ENCODE measurements at regions not wholly inside any gene's neighbourhood (a gene's known extent, or its start where the extent isn't known, plus 50 kb on each side); places are given as distances from the start of the nearest gene placed in this dataset.

DNA sequence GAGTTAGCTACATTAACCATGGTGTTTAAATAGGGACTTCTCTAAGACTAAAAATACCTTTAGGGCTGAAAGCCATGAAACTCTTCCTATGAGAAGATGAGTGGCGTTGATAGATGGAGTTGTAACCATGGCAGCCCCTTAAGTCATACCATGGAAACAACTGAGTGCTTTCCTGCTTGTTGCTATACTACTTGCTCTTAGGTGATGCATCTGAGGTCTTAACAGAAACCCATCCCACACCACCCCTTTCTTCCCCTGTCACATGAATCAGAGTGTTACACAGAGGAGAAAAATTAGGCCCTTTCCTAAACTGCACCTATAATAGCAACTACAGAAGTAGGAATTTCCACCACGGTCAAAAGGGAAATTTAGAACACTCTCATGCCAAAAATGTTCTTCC is 64.3 kb upstream of the ZC3H12C start:
- TF ChIP-seq, protein P1, sequence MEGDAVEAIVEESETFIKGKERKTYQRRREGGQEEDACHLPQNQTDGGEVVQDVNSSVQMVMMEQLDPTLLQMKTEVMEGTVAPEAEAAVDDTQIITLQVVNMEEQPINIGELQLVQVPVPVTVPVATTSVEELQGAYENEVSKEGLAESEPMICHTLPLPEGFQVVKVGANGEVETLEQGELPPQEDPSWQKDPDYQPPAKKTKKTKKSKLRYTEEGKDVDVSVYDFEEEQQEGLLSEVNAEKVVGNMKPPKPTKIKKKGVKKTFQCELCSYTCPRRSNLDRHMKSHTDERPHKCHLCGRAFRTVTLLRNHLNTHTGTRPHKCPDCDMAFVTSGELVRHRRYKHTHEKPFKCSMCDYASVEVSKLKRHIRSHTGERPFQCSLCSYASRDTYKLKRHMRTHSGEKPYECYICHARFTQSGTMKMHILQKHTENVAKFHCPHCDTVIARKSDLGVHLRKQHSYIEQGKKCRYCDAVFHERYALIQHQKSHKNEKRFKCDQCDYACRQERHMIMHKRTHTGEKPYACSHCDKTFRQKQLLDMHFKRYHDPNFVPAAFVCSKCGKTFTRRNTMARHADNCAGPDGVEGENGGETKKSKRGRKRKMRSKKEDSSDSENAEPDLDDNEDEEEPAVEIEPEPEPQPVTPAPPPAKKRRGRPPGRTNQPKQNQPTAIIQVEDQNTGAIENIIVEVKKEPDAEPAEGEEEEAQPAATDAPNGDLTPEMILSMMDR (IDR thresholded peaks at IDR 0.05; ENCODE audit: control insufficient read depth, extremely low read depth, insufficient read depth) = no peak
- H3K4me3 ChIP-seq (ENCODE audit: low read depth, low read length) = no peak overlapping the region
- no peak for DNase-seq (ENCODE audit: low read depth)

DNA sequence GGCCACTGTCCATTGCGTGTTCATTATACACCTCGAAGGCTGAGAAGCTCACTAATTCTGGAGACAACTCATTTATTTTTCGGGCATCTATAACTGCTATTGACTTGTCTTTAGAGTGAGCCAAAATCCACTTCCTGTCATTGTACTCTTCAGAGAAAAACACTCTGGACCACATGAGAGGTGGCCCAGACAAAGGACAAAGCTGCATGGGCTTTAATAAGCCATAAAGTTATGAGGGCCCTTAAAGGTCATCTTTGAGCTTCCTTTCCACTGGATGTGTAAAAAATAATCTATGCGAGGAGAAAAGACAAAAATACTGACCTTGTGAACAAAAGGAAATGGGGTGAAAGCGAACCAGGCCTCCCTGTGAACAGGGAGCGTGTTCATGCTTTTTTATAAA is 63.5 kb upstream of the ZC3H12C start:
- TF ChIP-seq, protein P1 (IDR thresholded peaks at IDR 0.05; ENCODE audit: control insufficient read depth, extremely low read depth, insufficient read depth) = no peak
- DNase-seq (ENCODE audit: low read depth) = no peak
- no peak overlapping the region for H3K4me3 ChIP-seq (ENCODE audit: low read depth, low read length)

DNA sequence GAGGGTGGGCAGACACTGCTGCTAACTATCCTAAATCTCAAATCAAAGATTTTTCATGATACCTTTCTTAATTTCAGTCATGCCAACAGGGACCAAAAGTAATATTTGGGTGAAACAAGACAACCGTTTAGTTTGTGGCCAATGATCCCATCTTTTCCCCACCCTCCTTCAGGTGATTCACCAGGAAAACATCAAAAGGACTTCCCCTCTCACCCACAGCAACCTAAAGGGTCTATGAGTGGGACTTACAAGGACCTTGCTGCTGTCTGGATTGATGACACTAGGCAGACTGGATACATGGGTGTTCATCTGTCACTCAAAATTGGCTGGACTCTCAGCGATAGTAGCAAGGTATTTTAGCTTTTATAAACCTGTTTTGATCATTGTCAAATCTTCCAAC is 62.0 kb upstream of the ZC3H12C start:
- no peak overlapping the region for H3K4me3 ChIP-seq (ENCODE audit: low read depth, low read length)
- no peak for DNase-seq (ENCODE audit: low read depth)
- TF ChIP-seq, protein P1 (IDR thresholded peaks at IDR 0.05; ENCODE audit: control insufficient read depth, extremely low read depth, insufficient read depth) = no peak

DNA sequence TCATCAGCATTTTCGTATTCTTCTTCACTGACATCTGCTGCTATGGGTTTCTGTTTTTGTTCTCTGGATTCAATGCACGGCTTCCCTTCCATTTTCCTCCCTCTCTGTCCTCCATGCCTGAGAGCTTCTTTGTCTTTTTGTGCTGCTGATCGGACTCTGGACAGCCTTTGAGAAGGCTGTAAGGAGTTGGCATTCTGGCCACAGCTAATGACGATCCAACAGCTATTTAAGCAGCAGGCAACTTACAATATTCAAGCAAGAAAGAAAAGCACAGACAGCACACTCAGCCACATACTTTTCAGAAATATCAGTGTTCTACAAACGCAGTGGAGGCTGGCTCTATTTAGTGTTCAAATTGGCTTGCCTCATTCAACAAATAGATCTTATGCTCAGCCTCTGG is 60.9 kb upstream of the ZC3H12C start:
- no peak overlapping the region for H3K4me3 ChIP-seq (ENCODE audit: low read depth, low read length)
- TF ChIP-seq, protein P1 (IDR thresholded peaks at IDR 0.05; ENCODE audit: control insufficient read depth, extremely low read depth, insufficient read depth) = no peak
- no peak for DNase-seq (ENCODE audit: low read depth)

- no peak overlapping the region for H3K4me3 ChIP-seq (ENCODE audit: low read depth, low read length)
- DNase-seq (ENCODE audit: low read depth) = no peak
- TF ChIP-seq, protein P1 (IDR thresholded peaks at IDR 0.05; ENCODE audit: control insufficient read depth, extremely low read depth, insufficient read depth) = no peak
Observed at GRCh38 chr11:110032957-110033570, 60.1 kb upstream of the ZC3H12C start.

- no peak overlapping the region for H3K4me3 ChIP-seq (ENCODE audit: low read depth, low read length)
- TF ChIP-seq, protein P1 (IDR thresholded peaks at IDR 0.05; ENCODE audit: control insufficient read depth, extremely low read depth, insufficient read depth) = no peak
- no peak for DNase-seq (ENCODE audit: low read depth)
Observed at GRCh38 chr11:110034806-110035205, 58.4 kb upstream of the ZC3H12C start.

DNA sequence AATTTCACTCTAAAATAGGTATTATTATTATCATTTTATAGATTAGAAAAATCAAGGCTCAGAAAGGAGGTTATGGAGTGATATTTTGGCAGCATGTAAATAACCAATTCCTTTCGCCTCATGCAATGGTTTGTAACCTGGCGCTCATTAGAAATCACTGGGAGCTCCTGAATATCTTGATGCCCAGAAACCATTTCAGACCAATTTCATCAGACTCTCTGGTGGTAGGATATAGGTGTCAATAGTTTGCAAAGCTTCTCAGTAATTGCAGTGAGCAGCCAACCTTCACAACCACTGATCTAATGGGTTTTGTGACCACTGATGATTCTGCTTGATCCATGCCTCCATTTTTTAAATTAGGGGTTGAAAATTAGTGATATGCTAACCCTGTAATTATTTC is 57.8 kb upstream of the ZC3H12C start:
- TF ChIP-seq, protein P1 (IDR thresholded peaks at IDR 0.05; ENCODE audit: control insufficient read depth, extremely low read depth, insufficient read depth) = no peak
- no peak for DNase-seq (ENCODE audit: low read depth)
- no peak overlapping the region for H3K4me3 ChIP-seq (ENCODE audit: low read depth, low read length)
